GM19240 (cell line): ENCODE measurements at regions not wholly inside any gene's neighbourhood (a gene's known extent, or its start where the extent isn't known, plus 50 kb on each side); places are given as distances from the start of the nearest gene placed in this dataset.
A peak's percentile ranks its signal among the peaks of the same experiment; 100 is the strongest.

ENCODE experiments used
- DNase-seq: peaks from one replicate; pipeline ENCODE4 v3.0.0; 2011; ENCODE audit warnings: low spot score; ENCODE audit not compliant: insufficient read length

GRCh38 chr1:226816576-226816975 is 53.8 kb upstream of the PSEN2 start:
- DNase-seq = no peak

DNA sequence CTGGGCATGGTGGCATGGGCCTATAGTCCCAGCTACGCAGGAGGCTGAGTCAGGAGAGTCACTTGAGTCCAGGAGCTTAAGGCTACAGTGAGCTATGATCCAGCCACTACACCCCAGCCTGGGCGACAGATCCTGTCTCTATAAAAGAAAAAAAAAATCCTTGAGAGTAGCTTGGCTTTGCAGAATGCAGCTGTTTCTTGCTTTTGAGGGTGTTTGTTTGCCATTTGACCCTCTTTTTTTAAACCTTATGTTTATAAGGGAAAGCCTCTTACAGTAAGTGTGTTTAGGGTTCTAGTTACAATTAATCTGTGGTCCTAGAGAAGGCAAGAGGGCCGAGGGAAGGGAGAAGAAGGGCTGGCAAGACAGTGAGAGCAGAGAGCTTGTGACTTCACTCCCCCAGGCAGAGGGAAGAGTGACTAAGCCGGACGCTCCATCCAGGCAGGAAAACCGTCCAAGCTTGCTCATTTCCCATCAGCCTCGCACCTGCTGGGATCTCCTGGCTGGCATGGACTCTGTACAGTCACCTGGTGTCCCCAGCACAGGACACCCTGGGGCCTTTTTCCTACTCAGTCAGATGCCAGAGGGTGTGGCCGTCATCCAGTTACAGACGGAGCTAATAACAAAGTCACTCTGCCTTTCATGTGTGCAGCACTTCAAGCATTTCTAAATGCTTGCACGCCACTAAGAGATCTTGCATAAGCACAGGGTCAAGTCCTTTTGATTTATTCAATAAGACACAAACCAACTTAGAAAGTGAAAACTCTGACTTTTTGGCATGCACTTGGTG is 55.5 kb upstream of the PSEN2 start:
- DNase-seq = no peak

DNA sequence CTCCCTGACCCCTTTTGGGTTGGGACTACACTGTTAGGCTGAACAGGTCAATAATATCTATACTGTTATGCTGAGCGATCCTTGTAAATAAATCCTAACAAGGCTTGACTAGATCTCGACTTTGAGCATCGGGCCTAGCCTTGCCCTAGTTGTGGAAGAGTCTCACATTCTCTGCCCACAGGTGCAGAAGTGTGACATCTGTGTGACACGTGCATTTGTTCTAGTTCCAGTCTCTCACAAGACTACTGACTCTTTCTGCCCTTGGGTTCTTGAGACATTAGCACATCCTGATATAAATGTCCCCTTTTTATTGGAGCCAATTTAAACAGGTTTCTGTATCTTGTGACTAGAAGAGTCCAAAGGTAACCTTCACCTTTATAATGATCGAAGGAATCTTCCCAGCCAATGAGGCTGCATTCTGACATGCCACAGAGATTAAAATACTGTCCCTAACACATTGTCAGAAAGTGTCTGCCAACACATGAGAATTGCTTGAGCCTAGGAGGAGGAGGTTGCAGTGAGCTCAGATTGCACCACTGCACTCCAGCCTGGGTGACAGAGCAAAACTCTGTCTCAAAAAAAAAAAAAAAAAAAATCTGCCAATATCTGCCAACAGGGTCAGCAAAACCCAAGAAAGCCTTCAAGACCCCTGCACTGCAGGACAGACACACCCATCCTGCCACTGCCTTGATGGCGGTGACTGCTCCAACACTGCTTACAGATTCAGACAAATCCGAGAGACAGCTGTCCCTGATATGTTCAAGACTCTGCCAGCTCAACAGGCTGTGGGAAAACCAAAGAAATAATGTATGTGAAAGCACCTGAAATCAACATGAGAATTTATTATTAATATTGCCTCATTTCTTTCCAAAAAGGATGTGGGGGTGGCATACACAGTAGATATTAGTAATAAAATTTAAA is 56.5 kb upstream of the PSEN2 start:
- no peak for DNase-seq

GRCh38 chr1:226810681-226811080 is 59.7 kb upstream of the PSEN2 start:
- DNase-seq = no peak

DNA sequence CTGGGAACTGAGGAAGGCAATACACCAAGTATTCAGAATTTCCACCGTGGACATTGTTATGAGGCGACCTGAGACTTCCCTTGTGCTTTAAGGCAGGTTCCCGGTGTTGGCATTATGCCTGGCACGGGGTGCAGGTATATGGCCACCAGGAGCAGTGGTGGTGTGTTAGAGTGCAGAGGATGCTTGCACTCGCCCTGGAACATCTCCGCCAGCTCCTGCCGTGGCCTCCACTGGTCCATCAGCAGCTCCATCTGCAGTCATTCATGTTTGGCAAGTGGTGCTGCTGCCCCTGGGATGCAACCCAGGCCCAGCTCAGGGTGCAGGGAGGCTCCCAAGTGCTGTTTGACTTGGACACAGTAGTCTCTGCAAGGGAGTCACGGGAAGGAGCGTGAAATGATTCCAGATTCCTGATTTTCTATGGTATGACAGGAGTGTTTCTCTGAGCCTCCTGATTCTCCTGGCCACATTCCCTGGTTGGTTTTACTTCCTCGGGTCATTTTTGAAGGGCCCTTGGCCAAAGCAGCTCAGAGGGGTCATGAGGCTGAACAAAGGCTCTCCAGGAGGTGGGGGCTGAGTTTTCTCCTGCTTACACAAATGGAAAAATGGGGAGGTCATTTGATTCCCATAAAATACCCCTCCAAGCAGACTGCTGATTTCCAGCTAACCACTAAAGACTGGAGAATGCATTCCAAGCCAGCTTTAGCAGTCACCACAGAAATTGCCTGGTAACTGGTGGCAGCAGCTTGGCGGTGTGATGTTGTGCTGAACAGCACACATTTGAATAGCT is 60.4 kb upstream of the PSEN2 start:
- no peak for DNase-seq

- DNase-seq = no peak
Measured at GRCh38 chr1:226808501-226808900, 61.9 kb upstream of the PSEN2 start.

DNA sequence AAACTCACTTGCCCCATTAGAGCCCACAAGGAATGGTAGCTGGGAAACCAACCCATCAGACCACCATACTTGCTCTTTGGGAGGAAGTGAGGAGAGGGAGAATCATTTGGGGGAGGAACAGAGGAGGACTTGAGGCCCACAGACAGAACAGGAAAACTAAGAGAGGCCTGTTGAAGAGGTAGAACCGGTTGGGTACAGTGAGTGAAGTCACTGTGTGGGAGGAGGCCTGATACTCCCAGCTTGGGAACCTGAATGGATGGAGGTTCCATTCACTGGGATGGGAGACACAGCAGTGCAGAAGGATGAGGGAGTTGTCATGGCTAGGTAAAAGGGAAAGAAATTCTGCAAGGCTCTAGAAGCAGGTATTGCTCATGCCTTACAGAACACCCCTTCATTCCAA is 63.4 kb upstream of the PSEN2 start:
- no peak for DNase-seq

- DNase-seq = no peak
Measured at GRCh38 chr1:226804907-226805759, 65.3 kb upstream of the PSEN2 start.

DNA sequence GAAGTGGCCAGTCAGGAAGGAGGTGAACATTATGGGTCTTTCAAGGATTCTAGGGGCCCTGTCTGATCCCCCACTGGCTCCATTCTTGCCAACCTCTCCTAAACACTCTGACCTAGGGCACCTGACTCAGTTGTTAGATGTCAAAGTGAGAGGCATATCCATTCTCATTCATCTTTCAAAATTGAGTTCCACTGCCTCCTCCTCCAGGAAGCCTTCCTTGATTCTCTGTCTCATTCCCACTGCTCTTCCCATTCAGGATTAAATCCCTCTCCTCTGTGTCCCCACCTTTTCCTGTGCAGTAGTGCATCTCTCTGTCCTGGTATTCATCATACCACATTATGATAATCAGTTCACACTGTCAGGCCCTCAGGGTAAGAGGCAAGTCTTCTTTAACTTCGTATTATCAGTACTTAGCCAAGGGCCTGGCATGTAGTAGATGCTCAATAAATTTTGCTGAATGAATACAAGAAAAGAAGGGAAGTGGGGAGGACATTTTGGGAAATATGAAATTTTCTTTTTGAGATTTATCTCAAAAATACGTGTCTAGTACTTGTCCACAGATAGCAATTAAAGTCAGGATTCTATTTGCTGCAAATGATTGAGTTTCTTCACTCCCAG is 61.8 kb upstream of the ITPKB start:
- DNase-seq = no peak

DNA sequence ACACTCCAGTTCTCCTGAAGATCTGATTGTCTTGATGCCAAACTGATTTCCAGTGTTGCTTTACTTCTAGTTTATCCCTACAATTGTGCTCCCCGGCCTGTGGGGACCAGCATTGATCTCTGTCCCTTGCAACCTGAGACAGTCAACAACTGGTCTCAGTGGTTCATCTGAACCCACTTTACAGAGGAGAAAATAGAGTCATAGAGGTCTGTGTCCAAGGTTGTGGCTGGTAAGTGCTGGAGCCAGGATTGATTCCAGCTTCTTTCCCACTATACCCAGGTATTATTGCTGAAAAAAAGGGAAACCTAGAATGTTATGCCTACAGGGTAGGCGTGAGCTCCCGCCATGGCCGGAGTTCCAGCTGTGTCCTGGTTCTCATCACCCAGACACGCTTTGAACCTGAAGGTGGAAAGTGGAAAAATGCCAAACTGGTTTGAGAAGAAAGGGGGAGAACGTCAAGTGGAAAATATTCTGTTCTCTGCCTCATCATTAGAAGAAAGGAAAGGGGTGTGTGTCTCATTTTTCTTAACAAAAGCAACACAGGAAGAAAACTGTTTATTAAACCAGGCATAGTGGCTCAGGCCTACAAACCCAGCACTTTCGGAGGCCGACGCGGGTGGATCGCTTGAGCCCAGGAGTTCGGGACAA is 60.7 kb upstream of the ITPKB start:
- no peak for DNase-seq

DNA sequence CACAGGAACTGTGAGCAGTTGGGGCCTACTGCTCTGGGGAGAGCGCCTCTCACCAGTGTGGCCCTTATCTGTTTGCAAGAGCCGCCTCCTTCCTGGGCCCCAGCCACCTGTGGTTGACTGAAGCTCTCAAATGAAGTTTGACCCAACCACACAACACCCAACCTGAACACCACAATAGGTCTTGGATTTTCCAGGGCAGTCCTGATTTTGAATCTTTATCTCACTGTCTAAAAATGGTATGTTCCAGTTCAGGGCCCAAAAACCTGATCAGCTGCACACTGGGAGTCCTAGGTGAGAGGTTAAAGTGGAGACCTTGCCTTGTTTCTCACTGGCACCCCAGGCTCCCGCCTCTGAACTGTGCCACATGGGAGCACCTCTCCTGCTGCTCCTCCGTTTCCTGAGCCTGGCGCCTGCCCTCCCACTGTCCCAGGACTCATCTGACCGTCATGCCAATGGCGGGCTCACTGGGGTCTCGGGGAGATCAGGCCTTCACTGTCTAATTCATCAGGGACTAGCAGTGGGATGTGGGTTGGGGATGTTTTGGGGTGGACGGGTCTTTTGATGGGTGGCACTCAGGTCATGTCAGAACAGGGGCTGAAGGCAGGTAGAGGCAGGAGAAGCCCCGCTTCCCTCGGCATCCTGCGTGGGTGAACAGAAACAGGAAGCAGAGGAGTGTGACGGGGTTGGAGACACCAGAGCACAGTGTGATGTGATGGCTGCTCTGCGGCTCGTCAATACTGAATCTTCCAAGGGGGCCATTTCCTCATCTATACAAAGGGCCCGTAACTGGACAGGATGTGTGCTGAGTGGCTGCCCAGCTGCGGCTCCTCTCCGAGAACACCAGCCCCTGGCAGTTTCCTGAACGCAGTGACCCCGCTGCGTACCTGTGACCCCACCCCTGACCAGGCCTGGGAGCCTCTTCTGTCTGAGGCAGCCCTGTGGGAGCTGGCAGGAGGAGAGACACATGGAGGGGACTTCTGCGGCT is 59.6 kb upstream of the ITPKB start:
- peak; percentile 40 for DNase-seq

GRCh38 chr1:226797151-226797550 is 58.1 kb upstream of the ITPKB start:
- no peak for DNase-seq

- DNase-seq = no peak
Measured at GRCh38 chr1:226793620-226794276, 54.7 kb upstream of the ITPKB start.

GRCh38 chr1:226792368-226792767 is 53.3 kb upstream of the ITPKB start:
- no peak for DNase-seq

DNA sequence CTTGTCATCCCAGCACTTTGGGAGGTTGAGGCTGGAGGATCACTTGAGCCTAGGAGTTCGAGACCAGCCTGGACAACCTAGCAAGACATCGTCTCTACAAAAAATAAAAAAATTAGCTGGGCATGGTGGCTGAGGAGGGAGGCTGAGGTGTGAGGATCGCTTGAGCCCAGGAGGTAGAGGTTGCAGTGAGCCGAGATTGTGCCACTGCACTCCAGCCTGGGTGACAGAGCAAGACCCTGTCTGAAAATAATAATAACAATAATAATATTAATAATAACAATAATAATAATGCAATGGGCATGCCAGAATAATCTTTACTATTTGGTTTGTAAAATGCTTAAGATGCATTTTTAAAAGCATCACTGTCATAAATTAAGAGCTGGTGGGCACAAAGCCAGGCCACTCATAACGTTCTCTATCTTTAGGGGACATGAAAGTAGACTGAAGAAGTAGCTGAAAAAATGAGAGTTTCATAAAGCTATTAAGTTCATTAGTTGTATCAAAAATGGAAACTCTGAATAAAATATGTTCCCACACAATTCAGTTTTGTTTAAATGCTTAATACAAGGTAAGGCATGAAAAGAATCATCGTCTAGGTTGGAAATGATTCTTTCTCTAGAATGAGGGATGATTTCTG is 51.6 kb upstream of the ITPKB start:
- DNase-seq = no peak

DNA sequence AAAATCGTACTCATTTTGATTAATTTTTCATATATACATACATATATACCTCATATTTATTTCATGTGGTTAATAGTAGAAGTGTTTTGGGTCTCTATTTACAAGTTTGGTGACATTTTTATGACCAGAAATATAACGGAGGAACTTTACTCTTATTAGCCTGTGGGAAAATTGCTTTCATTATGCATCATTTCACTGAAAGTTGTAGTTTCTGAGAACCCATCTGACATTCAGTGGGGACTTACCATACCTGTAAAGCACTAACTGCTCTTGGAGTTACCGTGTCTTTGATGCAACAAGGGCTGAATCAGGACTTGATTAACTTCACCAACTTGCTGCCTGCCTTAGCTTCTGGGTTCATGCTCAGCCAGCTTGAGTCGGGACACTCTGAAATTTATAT is 49.9 kb upstream of the ITPKB start:
- DNase-seq = no peak
